ENCODE measurements at regions not wholly inside any gene's neighbourhood (a gene's known extent, or its start where the extent isn't known, plus 50 kb on each side); places are given as distances from the start of the nearest gene placed in this dataset.

GRCh38 chr7:52518869-52519268 lies 516.6 kb upstream of the POM121L12 start:
- no peak for TF ChIP-seq CTCF (IDR thresholded peaks at IDR 0.05)
- no peak for TF ChIP-seq POLR2A (IDR thresholded peaks at IDR 0.05)

Measured in right lobe of liver (tissue), 4 donors.